Spleen (tissue), 7 donors: ENCODE measurements at regions not wholly inside any gene's neighbourhood (a gene's known extent, or its start where the extent isn't known, plus 50 kb on each side); places are given as distances from the start of the nearest gene placed in this dataset.

Experiments used
- CTCF ChIP-seq, 11 experiments: fragments of 200-600 bp in 7 of 11; fragments of 450-650 bp in 4 of 11; sonication (generic) in 4 of 11; IDR thresholded peaks in 8 of 11; conservative IDR thresholded peaks in 3 of 11; 1 replicate in 7 of 11; 2 replicates in 4 of 11; pipeline versions ENCODE4 v1.4.0 to v1.8.0; 2016 to 2021; ENCODE audit warnings: antibody characterized with exemption in 11 of 11, inconsistent platforms in 4 of 11, mild to moderate bottlenecking in 1 of 11
- POLR2A ChIP-seq, 3 donors: fragments of 450-650 bp; IDR thresholded peaks; one replicate each; pipeline ENCODE4 v1.5.1; 2017; ENCODE audit warnings: antibody characterized with exemption in 3 of 3, mild to moderate bottlenecking in 1 of 3
- donor health status: DM: no; HTN: no; CAD: no; lungs with moderate emphysema.
- donor health status: DM: no; HTN: no; CAD: no.
- donor health status: DM: no; HTN: no; CAD: no.

- no peak for TF ChIP-seq CTCF (IDR thresholded peaks at IDR 0.05 in 8 of 11, conservative IDR thresholded peaks at IDR 0.05 in 3 of 11)
- no peak for TF ChIP-seq POLR2A (IDR thresholded peaks at IDR 0.05)
These were observed 124.0 kb upstream of the RCN1 start for GRCh38 chr11:31966846-31967245.
